NCI-H1436 treated with DMSO at 0.1 percent for 48 hours (cell line): ENCODE measurements at regions not wholly inside any gene's neighbourhood (a gene's known extent, or its start where the extent isn't known, plus 50 kb on each side); places are given as distances from the start of the nearest gene placed in this dataset.

Experiments
- DNase-seq: peaks from one replicate; lab custom pipeline; 2025; lab: John Stamatoyannopoulos, UW

DNA sequence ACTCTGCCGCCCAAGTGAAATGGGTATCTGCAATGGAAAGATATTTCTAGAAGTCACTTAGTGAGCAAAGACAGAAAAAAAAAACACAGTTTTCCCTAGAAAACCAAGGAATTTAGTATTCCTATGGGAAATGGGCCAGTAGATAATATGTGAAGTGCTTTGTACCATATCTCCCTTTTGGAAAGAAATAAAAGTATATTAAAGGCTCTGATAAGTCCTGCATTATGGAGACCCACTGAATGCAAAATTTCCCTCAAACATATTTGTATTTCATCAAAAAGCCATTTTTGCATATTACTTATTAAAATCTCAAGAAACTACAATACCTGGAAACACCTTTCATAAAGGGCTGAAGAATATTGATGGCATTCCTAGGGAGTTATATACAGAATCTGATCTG, 51.6 kb upstream of the DYNLRB2 start:
- DNase-seq: no peak

DNA sequence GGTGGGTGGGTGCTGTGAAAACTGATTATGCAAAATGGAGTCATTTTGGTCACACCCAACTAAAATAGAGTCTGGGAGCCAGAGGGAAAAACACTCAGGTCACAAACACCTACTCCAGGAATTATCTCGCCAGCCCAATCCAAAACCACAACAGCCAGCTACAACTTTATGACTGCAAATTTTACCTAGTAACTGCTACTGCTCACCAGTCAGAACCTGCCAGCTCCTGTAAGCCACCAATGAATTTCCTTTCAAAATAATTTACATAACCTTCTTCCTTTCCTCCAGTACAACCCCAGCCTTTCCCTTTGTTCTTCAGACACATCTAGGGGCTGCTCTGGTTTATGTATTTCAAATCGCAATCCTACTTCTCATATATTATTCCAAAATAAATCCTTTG, 52.6 kb upstream of the DYNLRB2 start:
- no peak for DNase-seq

DNA sequence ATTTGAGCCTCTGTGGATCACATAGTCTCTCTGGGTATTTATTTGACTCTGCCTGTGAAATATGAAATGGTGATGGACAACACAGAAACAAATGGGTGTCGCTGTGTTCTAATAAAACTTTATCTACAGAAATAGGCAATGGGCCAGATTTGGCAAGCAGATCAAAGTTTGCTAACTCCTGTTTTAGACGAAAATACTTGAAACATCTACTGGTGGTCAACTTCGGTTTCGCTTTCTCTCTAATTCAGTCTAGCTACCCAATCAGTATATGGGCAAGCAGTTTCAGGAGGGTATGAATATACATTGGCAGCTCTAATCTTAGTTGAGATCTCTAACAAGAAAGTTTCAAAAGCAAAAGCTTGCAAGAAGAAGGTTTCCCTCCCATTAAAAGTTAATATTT, 60.1 kb upstream of the DYNLRB2 start:
- DNase-seq: no peak

DNA sequence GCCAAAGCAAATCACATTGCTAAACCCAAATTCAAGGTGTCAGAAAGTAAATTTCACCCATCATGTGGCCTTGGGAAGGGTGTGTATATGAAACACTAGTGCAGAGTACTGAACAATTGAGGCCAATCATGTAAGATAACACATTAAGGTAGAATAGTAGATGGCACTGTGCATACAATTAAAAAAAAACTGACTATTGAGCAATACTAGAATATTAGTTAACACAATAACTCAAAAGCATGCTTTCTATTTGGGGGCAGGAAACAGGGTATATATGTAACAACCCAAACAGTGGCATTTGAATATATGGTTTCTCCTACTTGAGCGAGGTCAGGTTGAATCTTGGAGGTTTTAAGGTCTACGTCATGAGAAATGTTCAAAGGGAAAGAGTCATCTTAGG, 63.0 kb upstream of the DYNLRB2 start:
- no peak for DNase-seq

DNA sequence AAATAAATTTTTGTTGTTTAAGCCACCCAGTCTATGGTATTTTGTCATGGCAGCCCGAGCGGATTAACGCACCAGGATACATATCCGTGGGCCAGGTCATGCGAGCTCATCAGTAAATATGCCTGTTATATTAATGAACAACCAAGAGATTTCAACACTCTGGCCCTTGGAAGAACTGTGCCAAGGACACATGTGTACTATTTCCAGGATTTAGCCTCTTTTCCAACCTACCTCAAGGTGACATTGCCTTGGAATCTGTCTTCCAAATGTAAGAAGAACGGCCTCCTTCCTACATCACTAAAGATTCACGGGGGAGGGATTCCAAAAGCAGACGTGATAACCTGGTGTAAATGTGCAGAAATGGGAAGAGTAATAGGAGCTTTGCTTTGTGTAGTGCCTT, 72.8 kb upstream of the DYNLRB2 start:
- DNase-seq: no peak

DNA sequence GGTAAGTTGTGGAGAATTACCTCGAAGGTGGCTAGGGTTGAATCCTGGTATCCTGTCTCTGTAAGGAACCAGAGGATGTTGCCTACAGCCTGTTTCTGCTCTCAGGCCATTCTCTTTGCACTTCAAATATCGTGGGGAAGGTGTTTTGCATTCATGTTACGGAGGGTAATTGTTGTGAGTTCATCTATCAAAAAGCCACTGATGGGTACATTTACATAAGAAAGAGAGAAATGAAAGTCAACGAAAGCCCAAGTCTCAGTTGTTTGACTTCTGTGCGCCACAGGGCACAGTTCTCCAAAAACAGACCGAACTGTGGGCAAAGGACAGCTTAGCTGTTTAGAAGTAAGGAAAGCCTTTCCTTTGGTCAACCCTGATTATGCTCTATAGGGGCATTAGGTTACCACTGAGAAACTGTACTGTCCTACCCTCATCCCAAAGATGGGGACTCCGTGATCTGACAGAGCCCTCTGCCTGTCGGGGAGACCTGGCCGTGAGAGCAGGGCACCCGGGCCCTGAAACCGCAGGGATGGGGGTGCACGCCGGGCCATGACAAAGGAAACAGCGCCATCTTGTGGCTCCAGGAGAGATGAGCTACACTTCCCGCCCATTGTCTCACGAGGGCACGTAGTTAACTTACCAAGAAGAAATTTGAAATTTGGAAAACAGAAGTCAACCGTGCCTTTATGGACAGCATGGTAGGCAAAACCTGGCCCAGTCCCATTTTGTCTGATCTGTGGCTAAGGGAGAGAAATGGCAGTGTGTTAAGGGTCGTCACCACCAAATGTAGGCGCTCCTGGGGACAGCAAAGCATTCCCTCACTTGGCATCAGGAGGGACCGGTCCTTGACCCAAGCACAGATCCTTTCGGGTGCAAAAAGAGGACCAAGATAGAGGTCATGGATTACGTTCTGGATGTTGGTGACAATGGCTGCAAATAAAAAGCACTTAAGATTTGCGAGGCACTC, 74.5 kb upstream of the DYNLRB2 start:
- DNase-seq: no peak

DNA sequence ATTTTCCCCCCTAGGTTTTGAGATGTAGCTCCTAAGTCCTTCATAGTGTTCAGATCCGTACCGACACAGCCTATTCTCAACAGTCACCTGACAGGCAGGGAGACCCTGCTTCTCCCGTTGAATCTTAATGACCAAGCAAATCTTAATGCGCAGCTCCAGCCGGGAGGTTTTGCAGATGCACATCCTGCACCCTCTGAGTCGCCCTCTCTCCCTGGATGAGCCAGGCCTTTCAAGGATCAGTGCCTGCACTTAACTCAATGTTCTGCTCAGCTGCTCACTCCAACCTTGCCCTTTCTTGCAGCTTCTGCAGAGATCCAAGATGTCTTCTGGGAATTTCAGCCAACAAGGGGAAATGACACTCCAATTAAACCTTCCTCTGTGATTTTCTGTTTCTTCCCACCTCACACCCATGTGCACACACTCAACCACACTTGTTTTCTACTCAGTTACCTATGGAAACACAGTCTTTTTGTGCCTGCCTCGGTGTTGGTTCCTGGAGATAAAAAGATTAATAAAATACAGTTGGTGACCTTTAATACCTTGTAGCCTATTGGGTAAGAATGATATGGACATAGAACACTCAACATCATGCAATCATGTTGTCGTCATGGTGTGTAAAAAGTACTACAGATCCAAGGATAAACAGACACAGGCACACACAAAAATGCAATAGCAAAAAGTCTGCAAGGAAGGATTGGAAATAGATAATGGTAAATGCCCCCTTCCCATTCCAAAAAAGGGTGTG, 76.9 kb upstream of the DYNLRB2 start:
- DNase-seq: no peak

DNA sequence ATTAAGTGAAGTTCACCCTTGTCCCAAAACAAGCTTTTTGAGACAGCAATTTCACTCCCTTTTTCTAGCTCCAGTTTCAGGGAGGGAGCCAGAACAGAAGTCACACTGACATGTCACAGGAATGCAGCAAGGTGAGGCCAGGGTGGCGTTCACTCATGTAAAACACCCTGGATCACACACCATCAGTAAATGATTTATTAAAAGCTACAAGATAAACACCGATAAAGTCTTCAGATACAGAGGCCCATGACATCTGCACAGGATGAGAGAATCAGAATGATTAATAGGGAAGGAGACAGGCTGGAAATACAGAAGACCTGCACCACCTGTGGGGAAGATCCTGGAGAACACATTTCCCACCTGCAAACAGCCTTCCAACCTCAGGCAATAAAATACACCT, 77.5 kb upstream of the DYNLRB2 start:
- no peak for DNase-seq

DNA sequence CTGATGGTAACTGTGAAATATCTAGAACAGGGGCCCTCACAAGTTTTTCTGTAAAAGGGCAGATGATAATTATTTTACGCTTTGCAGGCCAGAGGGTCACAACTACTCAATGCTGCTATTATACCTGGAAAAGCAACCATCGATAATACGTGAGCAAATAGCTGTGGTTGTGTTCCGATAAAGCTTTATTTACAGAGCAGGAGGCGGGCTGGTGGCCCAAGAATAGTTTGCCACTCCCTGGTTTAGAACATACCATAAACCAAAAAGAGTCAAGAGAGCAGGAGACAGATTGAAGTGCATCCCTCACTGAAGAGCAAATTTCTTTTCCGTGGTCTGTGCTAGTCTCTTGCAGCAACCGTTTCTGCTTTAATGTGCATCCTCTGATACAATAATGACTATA, 77.9 kb upstream of the DYNLRB2 start:
- DNase-seq: no peak

DNA sequence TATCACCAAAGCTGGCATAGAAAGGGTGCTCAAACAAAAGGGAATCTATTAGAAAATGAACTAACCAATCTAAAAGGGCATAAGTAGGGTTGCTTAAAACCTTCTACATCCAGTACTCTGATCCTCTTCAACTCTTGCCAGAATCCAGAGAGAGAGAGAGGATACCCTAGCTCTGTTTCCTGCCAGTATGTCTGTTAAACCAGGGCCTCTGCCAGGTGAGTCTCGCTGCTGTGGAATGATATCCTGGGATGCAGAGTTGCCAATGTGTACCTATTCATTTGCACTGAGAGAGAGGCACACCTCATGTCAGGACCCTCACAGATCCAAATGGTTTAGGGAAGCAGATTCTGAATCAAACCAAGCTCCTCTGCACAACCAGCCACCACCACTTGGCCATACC, 79.8 kb upstream of the DYNLRB2 start:
- no peak for DNase-seq

DNA sequence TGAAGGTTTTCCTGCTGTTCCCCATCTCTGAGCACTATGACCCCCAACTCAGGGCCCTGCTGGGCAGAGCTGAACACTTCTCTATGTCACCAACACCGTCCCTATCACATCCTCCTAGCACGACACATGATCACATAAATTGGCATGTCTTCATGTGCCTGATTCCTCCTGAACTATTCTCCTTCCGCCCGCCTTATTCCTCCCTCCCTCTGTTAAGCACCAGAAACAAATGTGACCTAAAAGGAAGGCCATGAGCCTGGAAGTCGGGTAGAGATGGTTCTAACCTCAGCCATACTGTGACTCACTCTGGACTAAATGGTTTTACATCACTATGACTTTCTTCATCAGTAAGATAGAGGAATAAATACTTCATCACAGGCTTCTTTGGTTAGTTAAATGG, 80.8 kb upstream of the DYNLRB2 start:
- no peak for DNase-seq

DNA sequence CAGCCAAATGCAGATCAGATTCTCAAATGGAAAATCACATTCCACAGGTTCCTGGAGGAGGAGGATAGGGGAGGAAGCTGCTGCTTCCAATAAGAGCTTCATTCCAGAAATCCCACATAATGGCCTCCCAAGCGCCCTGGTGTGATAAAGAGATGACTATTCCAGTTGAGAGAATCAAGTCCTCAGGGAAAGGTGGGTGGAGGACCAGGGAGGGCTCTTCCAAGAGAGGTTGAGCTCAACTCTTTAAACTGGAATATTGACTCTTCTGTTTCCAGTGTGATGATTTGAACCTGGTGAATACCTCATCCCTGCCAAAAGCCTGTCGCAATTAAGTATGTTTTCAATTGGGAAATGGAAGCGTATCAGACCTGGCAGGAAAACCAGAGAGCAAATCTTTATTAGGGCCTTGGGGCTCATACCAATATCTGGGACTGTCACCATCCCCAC, 81.4 kb upstream of the DYNLRB2 start:
- no peak for DNase-seq

DNA sequence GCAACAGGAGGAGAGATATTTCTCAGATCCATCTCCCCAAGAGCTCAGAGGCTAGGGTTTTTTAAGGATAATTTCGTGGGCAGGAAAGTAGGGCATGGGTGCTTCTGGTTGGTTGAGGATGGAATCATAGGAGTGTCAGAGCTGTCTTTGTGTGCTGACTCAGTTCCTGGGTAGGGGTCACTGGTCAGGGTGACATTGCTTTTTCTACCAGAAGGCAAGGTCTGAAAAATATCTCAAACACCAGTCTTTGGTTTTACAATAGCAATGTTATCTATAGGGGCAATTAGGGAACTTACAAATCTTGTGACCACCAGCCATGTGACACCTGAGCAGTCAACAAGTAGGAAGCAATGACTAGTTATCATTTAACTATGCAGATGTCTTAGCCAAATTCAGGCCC, 82.9 kb upstream of the DYNLRB2 start:
- no peak for DNase-seq

DNA sequence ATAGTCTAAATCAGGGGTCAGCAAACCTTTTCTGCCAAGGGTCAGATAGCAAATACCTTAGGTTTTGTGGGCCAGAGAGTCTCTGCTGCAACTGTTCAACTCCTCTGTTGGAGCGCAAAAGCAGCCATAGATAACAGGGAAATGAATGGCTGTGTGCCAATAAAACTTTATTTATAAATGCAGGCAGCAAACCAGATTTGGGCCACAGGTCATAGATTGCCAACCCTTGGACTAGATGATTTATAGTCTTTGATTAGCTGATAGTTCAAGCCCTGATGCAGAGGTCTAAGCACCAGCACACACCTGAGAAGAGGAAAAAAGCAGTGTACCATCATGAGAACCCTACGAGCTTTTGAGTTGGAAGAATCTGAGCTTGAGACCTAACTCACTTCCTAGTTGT, 86.0 kb upstream of the DYNLRB2 start:
- DNase-seq: no peak

DNA sequence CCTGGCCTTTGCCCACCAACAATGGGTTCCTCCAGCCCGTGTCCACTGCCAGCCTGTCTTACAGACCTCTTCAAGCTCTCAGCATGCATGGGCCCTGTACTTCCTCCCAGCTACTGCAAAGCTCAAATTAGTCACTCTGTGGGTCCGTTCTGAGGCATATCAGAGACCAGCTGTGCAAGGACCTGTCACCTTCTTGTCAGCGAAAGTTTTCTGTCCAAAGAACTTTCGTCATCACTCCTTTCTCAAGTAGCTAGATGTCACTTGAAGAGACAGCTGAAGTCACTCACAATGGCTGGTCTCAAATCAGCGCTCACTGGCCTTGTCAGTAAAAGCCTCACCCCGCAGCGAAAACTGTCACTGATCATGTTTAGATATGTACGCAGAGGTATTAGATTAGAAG, 91.4 kb upstream of the DYNLRB2 start:
- no peak for DNase-seq

DNA sequence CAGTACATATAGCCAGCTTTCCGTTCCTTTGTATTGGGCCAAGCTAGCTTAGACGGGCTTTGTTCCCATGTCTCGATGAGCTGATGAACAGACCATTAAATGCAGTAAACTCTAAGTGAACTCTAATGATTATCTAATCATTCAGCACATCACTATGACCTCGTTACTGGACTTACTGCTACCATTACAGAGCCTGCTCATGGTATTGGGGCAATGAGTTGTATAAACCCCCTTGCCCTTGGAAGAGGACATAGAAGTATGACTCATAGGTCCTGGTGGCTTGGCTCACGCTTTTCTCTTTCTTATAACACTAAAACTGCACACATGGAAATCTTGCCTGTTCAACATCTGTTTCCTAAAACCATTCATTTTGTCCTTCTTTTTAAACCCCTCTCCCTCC, 93.6 kb upstream of the DYNLRB2 start:
- DNase-seq: no peak

DNA sequence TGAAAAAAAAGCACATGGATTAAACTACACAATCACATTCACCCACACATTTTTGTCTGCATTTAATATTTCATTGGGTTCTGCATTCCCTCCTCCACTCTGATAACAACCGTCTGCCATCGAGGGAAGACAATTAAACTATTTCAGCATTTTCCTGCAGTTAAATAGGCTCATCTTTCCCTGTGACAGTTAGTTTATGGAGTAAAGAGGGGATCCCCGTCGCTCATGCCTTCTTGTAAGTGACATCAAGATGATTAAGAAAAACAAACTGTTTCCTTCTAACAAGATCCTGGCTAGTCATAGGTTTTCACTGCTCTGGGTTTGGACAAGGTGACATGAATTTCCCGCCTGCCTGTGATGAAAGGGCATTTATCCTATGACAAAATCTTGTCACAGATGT, 98.0 kb upstream of the DYNLRB2 start:
- DNase-seq: no peak

DNA sequence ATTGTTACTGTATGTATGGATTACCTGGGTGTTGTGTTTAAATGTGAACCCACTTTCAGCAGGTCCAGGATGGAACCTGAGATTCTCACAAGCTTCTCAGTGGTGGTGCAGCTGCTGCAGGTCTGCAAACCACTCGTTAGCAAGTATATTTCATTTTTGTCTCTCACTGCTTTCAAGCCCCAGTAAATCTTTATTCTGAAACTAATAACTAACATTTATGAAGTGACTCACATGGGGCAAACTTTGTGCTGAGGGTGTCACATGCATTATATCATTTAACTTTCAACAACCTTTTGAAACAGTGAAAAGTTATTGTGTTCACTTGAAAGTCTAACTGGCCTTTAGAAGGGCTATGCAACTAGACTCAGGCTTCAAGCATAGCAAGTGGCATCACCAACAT, 98.9 kb upstream of the DYNLRB2 start:
- no peak for DNase-seq

DNA sequence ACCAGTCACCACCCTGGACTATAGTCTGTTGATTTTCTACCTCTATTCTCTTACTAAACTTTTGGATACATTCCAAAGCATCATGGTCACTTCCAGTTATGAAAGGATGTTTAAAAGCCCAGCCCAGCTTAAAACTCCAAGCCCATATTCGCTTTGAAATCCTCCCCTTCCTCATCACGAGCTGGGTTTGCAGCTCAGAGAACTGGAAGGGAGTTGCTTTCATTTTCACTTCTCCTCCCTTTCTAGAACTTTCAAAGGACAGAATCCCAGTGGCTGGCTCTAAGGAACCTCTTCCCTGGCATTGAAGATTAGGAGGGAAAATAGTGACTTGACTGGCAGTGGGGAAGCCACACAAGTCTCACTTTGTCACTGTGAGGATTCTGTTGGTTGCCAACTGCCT, 100.1 kb upstream of the DYNLRB2 start:
- no peak for DNase-seq

DNA sequence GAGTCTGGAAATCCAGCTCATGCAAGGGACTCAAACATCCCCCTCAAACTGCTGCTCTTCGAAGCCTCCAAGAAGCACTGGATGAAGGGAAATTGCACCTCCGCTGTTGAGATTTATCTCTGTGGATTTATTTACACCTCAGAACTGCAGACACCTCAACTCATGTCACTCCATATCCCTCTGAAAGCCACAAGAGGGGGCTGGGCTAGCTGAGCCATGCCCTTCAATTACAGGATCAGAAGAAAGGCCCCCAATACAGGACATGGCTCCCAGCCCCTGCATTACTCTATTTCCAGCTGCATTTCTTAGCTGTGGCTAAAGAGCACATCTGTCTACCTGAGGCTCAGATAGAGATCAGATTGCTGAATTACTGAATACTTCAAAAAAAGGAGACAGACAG, 103.1 kb upstream of the DYNLRB2 start:
- no peak for DNase-seq

DNA sequence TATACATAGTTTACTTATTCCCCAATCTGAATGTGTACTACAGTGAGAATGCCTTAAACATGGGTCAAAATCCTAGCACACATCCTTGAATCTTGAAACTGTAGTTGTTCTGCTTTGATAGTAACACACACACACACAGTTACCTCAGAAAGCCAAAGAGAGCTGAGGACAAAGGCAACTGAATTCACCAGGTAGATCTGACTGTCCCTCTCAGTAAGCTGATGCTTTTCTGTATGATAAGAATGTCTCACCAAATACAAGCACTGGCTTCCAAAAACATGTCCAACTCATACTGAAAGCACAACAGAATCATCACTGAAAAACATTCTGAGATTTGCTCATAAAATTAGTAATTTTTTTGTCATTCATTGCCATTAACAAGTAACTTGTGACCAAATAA, 104.3 kb upstream of the DYNLRB2 start:
- DNase-seq: no peak

DNA sequence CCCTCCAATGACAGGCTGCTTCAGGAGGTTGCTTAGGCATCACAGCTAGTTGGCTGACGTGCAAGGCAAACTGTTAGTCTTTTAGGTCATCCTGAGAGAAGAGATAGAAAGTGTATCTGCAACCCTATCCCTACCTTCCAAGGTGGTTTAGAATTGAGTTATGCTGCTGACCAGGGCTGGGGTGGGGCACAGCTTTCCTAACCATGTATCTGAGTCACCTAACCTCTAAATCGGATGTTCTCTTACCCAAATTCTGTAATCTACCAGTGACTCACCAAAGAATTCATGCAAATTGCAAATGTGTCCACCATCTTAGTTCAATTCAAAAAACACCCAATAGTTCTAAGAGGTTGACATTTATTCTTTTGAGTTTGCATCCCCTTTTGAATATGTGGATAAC, 107.2 kb upstream of the DYNLRB2 start:
- no peak for DNase-seq

DNA sequence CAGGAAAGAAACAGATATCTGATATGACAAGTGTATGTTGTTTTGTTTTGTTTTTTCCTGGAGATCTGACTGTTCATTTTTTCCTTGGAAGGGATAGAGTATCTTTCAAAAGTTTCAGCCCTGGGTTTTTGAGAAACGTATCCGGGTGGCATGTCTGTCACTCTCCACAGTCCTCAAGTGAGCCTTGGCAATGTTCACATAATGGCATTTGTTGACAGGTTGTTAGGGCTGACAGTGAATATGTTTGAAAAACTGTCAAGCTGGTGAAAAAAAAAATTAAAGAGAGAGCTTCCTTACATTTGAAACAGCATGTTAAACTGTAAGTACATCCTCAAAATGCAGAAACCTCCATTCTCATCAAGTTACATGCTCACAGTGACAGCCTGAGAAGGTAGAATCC, 113.0 kb upstream of the DYNLRB2 start:
- DNase-seq: no peak
